GM21447 (cell line): ENCODE measurements at regions not wholly inside any gene's neighbourhood (a gene's known extent, or its start where the extent isn't known, plus 50 kb on each side); places are given as distances from the start of the nearest gene placed in this dataset.

Experiments
- ATAC-seq: cut with Tn5 transposase; IDR thresholded peaks from one replicate; pipeline ENCODE4 v1.9.1; 2021; ENCODE audit not compliant: unreplicated experiment

- no peak for ATAC-seq
Measured at GRCh38 chr2:2932189-2932588, 445.4 kb downstream of the EIPR1 start.

GRCh38 chr2:2931318-2932075 lies 446.1 kb downstream of the EIPR1 start:
- no peak for ATAC-seq

- no peak for ATAC-seq
Measured at GRCh38 chr2:2930841-2931240, 446.8 kb downstream of the EIPR1 start.

GRCh38 chr2:2926858-2927175 lies 450.8 kb downstream of the EIPR1 start:
- ATAC-seq, result peak; percentile 50

- ATAC-seq, result peak; percentile 67
Measured at GRCh38 chr2:2926009-2926857, 451.4 kb downstream of the EIPR1 start.

- no peak for ATAC-seq
Measured at GRCh38 chr2:2922156-2922555, 455.5 kb downstream of the EIPR1 start.

GRCh38 chr2:2921011-2921720 lies 456.5 kb downstream of the EIPR1 start:
- no peak for ATAC-seq

- ATAC-seq, result no peak
Measured at GRCh38 chr2:2919574-2920365, 457.8 kb downstream of the EIPR1 start.

GRCh38 chr2:2919026-2919425 lies 458.6 kb downstream of the EIPR1 start:
- no peak for ATAC-seq

GRCh38 chr2:2916621-2917020 lies 461.0 kb downstream of the EIPR1 start:
- no peak for ATAC-seq

- ATAC-seq, result no peak
Measured at GRCh38 chr2:2914252-2914651, 463.4 kb downstream of the EIPR1 start.

GRCh38 chr2:2913601-2914120 lies 464.0 kb downstream of the EIPR1 start:
- ATAC-seq, result no peak

GRCh38 chr2:2912731-2913130 lies 464.9 kb downstream of the EIPR1 start:
- no peak for ATAC-seq

- no peak for ATAC-seq
Measured at GRCh38 chr2:2912293-2912692, 465.3 kb downstream of the EIPR1 start.

- no peak for ATAC-seq
Measured at GRCh38 chr2:2910259-2910658, 467.4 kb downstream of the EIPR1 start.

GRCh38 chr2:2909086-2910035 lies 468.3 kb downstream of the EIPR1 start:
- no peak for ATAC-seq

- no peak for ATAC-seq
Measured at GRCh38 chr2:2906091-2906490, 471.5 kb downstream of the EIPR1 start.

- ATAC-seq, result no peak
Measured at GRCh38 chr2:2904721-2905350, 472.8 kb downstream of the EIPR1 start.
